H9 (cell line): ENCODE measurements at regions not wholly inside any gene's neighbourhood (a gene's known extent, or its start where the extent isn't known, plus 50 kb on each side); places are given as distances from the start of the nearest gene placed in this dataset.

Source experiments
- DNase-seq: peaks from one replicate; pipeline ENCODE4 v3.0.0-alpha.2; 2017
- H2AFZ ChIP-seq: one replicate; pipeline ENCODE4 v1.6.1; 2013; ENCODE audit warnings: mild to moderate bottlenecking, low read length, control low read depth, moderate library complexity
- H2AK5ac ChIP-seq: 2 replicates; pipeline ENCODE4 v1.6.1; 2013; ENCODE audit warnings: low read length, control low read depth, mixed read lengths; ENCODE audit not compliant: insufficient read length
- H2BK120ac ChIP-seq: one replicate; pipeline ENCODE4 v1.6.1; 2013; ENCODE audit warnings: low read depth, mild to moderate bottlenecking, low read length, control low read depth, inconsistent platforms; ENCODE audit not compliant: poor library complexity, severe bottlenecking
- H2BK12ac ChIP-seq: 2 replicates; pipeline ENCODE4 v1.6.1; 2013; ENCODE audit warnings: low read length, control low read depth, mixed read lengths, low read depth; ENCODE audit not compliant: insufficient read length
- H2BK15ac ChIP-seq: 2 replicates; pipeline ENCODE4 v1.6.1; 2013; ENCODE audit warnings: low read depth, low read length, control low read depth
- H2BK20ac ChIP-seq: one replicate; pipeline ENCODE4 v1.6.1; 2013; ENCODE audit warnings: low read depth, mild to moderate bottlenecking, low read length, control low read depth, inconsistent platforms; ENCODE audit not compliant: poor library complexity, severe bottlenecking
- H2BK5ac ChIP-seq: 2 replicates; pipeline ENCODE4 v1.6.1; 2013; ENCODE audit warnings: low read length, control low read depth, mixed read lengths; ENCODE audit not compliant: insufficient read length
- H3K14ac ChIP-seq: 2 replicates; pipeline ENCODE4 v1.6.1; 2013; ENCODE audit warnings: low read length, control low read depth; ENCODE audit not compliant: insufficient read depth
- H3K18ac ChIP-seq: 2 replicates; pipeline ENCODE4 v1.6.1; 2013; ENCODE audit warnings: low read depth, mild to moderate bottlenecking, mixed read lengths, low read length, control low read depth; ENCODE audit not compliant: insufficient read length
- H3K23ac ChIP-seq: 2 replicates; pipeline ENCODE4 v1.6.1; 2013; ENCODE audit warnings: low read length, control low read depth, mixed read lengths, low read depth; ENCODE audit not compliant: insufficient read length
- H3K23me2 ChIP-seq: 2 replicates; pipeline ENCODE4 v1.6.1; 2013; ENCODE audit warnings: low read depth, mild to moderate bottlenecking, mixed read lengths, low read length, control low read depth; ENCODE audit not compliant: insufficient read length, poor library complexity, severe bottlenecking
- H3K27ac ChIP-seq: 2 replicates; pipeline ENCODE4 v1.5.1; 2013; ENCODE audit warnings: low read length, control low read depth, mixed read lengths, low read depth; ENCODE audit not compliant: insufficient read length
- H3K27me3 ChIP-seq: 2 replicates; pipeline ENCODE4 v1.6.1; 2013; ENCODE audit warnings: low read length, control low read depth, inconsistent platforms; ENCODE audit not compliant: insufficient read depth
- H3K4ac ChIP-seq: 2 replicates; pipeline ENCODE4 v1.6.1; 2013; ENCODE audit warnings: low read depth, mild to moderate bottlenecking, control low read depth, inconsistent platforms, low read length, moderate library complexity
- H3K4me1 ChIP-seq: 2 replicates; pipeline ENCODE4 v1.6.1; 2013; ENCODE audit warnings: low read length, control low read depth, inconsistent platforms; ENCODE audit not compliant: insufficient read depth
- H3K4me2 ChIP-seq: 2 replicates; pipeline ENCODE4 v1.6.1; 2013; ENCODE audit warnings: low read length, control low read depth, mixed read lengths; ENCODE audit not compliant: insufficient read length, insufficient read depth
- H3K56ac ChIP-seq: 2 replicates; pipeline ENCODE4 v1.6.1; 2013; ENCODE audit warnings: low read depth, mild to moderate bottlenecking, mixed read lengths, low read length, control low read depth; ENCODE audit not compliant: insufficient read length
- H3K79me1 ChIP-seq: 2 replicates; pipeline ENCODE4 v1.6.1; 2013; ENCODE audit warnings: low read depth, mild to moderate bottlenecking, moderate library complexity, low read length, control low read depth, inconsistent platforms; ENCODE audit not compliant: insufficient read depth, poor library complexity, severe bottlenecking
- H3K79me2 ChIP-seq: 2 replicates; pipeline ENCODE4 v1.6.1; 2013; ENCODE audit warnings: low read length, control low read depth, inconsistent platforms; ENCODE audit not compliant: insufficient read depth
- H3K9ac ChIP-seq: 2 replicates; pipeline ENCODE4 v1.6.1; 2013; ENCODE audit warnings: low read length, control low read depth, mixed read lengths; ENCODE audit not compliant: insufficient read length; ENCODE audit errors: extremely low read depth
- H3K9me3 ChIP-seq: one replicate; pipeline ENCODE4 v1.6.1; 2013; ENCODE audit warnings: low read depth, low read length, inconsistent platforms; ENCODE audit not compliant: control insufficient read depth
- H3T11ph ChIP-seq: one replicate; pipeline ENCODE4 v1.6.1; 2013; ENCODE audit warnings: mild to moderate bottlenecking, low read length, control low read depth, inconsistent platforms
- H4K20me1 ChIP-seq: one replicate; pipeline ENCODE4 v1.6.1; 2013; ENCODE audit not compliant: control insufficient read depth, insufficient read length, insufficient read depth
- H4K5ac ChIP-seq: 2 replicates; pipeline ENCODE4 v1.6.1; 2013; ENCODE audit warnings: low read depth, mild to moderate bottlenecking, mixed read lengths, low read length, control low read depth; ENCODE audit not compliant: insufficient read length
- H4K8ac ChIP-seq: replicated peaks from 2 replicates; pipeline ENCODE4 v1.6.1; 2013; ENCODE audit warnings: low read length, control low read depth, mixed read lengths, low read depth; ENCODE audit not compliant: insufficient read length
- H4K91ac ChIP-seq: 2 replicates; pipeline ENCODE4 v1.6.1; 2013; ENCODE audit warnings: low read depth, mild to moderate bottlenecking, moderate library complexity, mixed read lengths, low read length, control low read depth; ENCODE audit not compliant: insufficient read length
- H3K27ac Mint-ChIP-seq, 3 experiments: 2 replicates in 2 of 3; 3 replicates in 1 of 3; pipeline ENCODE4 v1.8.0; 2020 to 2021; ENCODE audit warnings: mixed read lengths in 3 of 3, mild to moderate bottlenecking in 1 of 3, moderate library complexity in 1 of 3
- H3K27me3 Mint-ChIP-seq: 2 replicates; pipeline ENCODE4 v1.8.0; 2021; ENCODE audit warnings: low read depth, mild to moderate bottlenecking, moderate library complexity, mixed read lengths
- H3K36me3 Mint-ChIP-seq, 3 experiments: 2 replicates in 2 of 3; 3 replicates in 1 of 3; pipeline ENCODE4 v1.8.0; 2020 to 2021; ENCODE audit warnings: low read depth in 3 of 3, mixed read lengths in 3 of 3; ENCODE audit not compliant: insufficient read depth in 1 of 3
- H3K4me1 Mint-ChIP-seq, 2 experiments: 2 replicates each; pipeline ENCODE4 v1.8.0; 2020; ENCODE audit warnings: mixed read lengths in 2 of 2
- H3K4me3 Mint-ChIP-seq, 2 experiments: 2 replicates in 1 of 2; 3 replicates in 1 of 2; pipeline ENCODE4 v1.8.0; 2020 to 2021; ENCODE audit warnings: mild to moderate bottlenecking in 2 of 2, mixed read lengths in 2 of 2, moderate library complexity in 1 of 2
- H3K9me3 Mint-ChIP-seq, 2 experiments: 2 replicates in 1 of 2; 3 replicates in 1 of 2; pipeline ENCODE4 v1.8.0; 2020; ENCODE audit warnings: mild to moderate bottlenecking in 2 of 2, mixed read lengths in 2 of 2, moderate library complexity in 1 of 2
- WGBS: extraction: QIAGEN DNeasy Blood & Tissue Kit; methylation state at CpG from one replicate; pipeline ENCODE4 v1.1.7; 2013; ENCODE audit warnings: missing lambda C conversion rate, low lambda C conversion rate, mixed read lengths; ENCODE audit not compliant: insufficient read length; ENCODE audit errors: extremely low coverage; 5-methylcytosine and 5-hydroxymethylcytosine counted together
- TF ChIP-seq, protein P1 (sequence below): fragments of 200-600 bp; sonication (generic); conservative IDR thresholded peaks from 3 replicates; pipeline ENCODE4 v1.8.0; 2021; ENCODE audit warnings: antibody characterized with exemption, mild to moderate bottlenecking

DNA sequence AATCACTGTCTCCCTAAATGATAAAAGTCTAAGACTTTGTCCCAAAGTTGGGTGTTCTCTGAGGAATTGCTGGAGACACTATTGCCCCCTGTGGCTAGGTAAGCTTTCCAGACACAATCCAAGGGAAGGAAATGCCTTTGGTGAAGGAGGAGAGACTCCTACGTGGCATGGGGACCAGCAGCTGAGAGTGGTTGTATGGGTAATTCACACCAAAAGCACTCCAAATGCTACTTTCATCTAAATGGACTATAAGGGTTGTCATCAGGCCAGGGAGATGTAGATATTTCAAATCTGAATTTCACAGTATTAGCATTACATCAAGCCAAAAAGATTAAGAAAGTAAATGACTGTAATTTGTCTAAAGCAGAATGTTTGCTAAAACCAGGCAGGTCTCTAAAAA is 400.8 kb upstream of the THBS1 start:
- H2AK5ac ChIP-seq, result no peak overlapping the region
- WGBS, result no CpG with 5 or more reads among the region's 1 CpG
- no peak overlapping the region for H4K91ac ChIP-seq
- H2BK120ac ChIP-seq, result no peak overlapping the region
- H3K27me3 ChIP-seq, result no peaks in the 10 kb centered on the region
- no peak overlapping the region for H3K14ac ChIP-seq
- no peak overlapping the region for H3K4me2 ChIP-seq
- no peaks in the 10 kb centered on the region for H4K20me1 ChIP-seq
- Mint-ChIP-seq H3K27ac (no peak overlapping the region), H3K36me3 (no peaks in the 10 kb centered on the region), H3K4me3 (no peak overlapping the region), H3K9me3 (no peaks in the 10 kb centered on the region), H3K27me3 (no peaks in the 10 kb centered on the region), H3K4me1 (peaks cover 4 to 8% of the 10 kb centered on the region in 2 experiments)
- H4K5ac ChIP-seq, result no peak overlapping the region
- H2AFZ ChIP-seq, result no peak overlapping the region
- no peak overlapping the region for H3K27ac ChIP-seq
- no peak overlapping the region for H2BK20ac ChIP-seq
- H2BK15ac ChIP-seq, result no peak overlapping the region
- H3T11ph ChIP-seq, result no peak overlapping the region
- no peak overlapping the region for H3K18ac ChIP-seq
- TF ChIP-seq, protein P1, sequence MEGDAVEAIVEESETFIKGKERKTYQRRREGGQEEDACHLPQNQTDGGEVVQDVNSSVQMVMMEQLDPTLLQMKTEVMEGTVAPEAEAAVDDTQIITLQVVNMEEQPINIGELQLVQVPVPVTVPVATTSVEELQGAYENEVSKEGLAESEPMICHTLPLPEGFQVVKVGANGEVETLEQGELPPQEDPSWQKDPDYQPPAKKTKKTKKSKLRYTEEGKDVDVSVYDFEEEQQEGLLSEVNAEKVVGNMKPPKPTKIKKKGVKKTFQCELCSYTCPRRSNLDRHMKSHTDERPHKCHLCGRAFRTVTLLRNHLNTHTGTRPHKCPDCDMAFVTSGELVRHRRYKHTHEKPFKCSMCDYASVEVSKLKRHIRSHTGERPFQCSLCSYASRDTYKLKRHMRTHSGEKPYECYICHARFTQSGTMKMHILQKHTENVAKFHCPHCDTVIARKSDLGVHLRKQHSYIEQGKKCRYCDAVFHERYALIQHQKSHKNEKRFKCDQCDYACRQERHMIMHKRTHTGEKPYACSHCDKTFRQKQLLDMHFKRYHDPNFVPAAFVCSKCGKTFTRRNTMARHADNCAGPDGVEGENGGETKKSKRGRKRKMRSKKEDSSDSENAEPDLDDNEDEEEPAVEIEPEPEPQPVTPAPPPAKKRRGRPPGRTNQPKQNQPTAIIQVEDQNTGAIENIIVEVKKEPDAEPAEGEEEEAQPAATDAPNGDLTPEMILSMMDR, result no peak
- no peak for DNase-seq
- H2BK5ac ChIP-seq, result no peak overlapping the region
- no peak overlapping the region for H2BK12ac ChIP-seq
- no peaks in the 10 kb centered on the region for H3K79me2 ChIP-seq
- H3K23ac ChIP-seq, result no peak overlapping the region
- H3K9ac ChIP-seq, result peak overlapping the region; percentile 11
- no peaks in the 10 kb centered on the region for H3K9me3 ChIP-seq
- H3K23me2 ChIP-seq, result no peaks in the 10 kb centered on the region
- H3K4me1 ChIP-seq, result no peaks in the 10 kb centered on the region
- H3K4ac ChIP-seq, result no peak overlapping the region
- no peak overlapping the region for H4K8ac ChIP-seq
- no peak overlapping the region for H3K56ac ChIP-seq
- H3K79me1 ChIP-seq, result no peaks in the 10 kb centered on the region
